H1 (cell line): ENCODE measurements at regions not wholly inside any gene's neighbourhood (a gene's known extent, or its start where the extent isn't known, plus 50 kb on each side); places are given as distances from the start of the nearest gene placed in this dataset. TPM values are rescaled to one million over a fixed set of nuclear protein-coding genes. Genes with fewer than 3 reads are reported as not detected.

Source experiments
- small RNA-seq: library from polyadenylated mRNA; stranded (forward); fragments of <200 nt; extraction: miRNeasy Mini kit (QIAGEN cat#:217004); gene quantifications from one replicate; pipeline ENCODE3, GENCODE V24; 2013; ENCODE audit not compliant: insufficient read depth

Small RNA genes lying in the stretch of these regions (small RNA-seq; reads per million reads assigned to genes)
- gene RNU6-439P = not detected
